GM19328 (cell line): ENCODE measurements at regions not wholly inside any gene's neighbourhood (a gene's known extent, or its start where the extent isn't known, plus 50 kb on each side); places are given as distances from the start of the nearest gene placed in this dataset.

Experiments
- ATAC-seq: cut with Tn5 transposase; IDR thresholded peaks from one replicate; pipeline ENCODE4 v1.9.1; 2021; ENCODE audit warnings: mild to moderate bottlenecking, moderate library complexity; ENCODE audit not compliant: unreplicated experiment

DNA sequence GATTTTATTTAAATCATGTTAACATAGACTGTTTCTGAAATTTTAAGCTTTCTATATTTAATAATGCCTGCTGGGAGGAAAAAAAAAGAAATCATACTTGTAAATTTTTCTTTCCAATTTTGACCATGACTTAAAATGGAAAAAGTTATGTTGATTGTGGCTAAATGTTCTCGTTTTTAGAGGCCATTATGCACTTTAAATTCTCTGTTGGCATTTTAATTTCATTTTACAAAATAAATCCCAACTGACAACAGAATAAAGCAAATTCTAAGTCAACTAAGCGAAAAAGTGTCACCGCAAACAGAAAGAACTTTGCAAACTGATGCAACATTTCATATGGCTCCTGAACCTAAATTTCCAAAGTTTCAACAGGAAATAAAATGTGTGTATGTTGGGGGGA is 74.8 kb upstream of the G2E3 start:
- ATAC-seq: no peak

DNA sequence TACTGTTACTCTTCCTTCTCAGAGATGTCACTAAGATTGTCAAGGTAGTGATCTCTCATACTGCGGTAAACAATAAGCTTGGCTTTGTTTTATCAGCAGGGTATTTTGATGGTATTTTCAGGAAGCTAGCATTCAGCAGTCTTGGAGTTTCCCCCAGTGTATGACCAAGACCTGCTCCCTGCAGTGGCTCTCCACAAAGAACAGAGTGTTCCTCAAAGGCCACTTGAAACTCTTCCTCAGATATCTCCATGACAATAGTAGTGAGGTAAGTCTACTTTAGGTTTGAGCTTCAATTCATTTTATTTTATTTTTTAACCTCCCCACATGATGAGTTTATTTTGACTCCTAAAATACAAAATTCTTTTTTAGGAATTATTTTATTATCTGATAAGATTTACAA is 74.0 kb upstream of the G2E3 start:
- no peak for ATAC-seq

DNA sequence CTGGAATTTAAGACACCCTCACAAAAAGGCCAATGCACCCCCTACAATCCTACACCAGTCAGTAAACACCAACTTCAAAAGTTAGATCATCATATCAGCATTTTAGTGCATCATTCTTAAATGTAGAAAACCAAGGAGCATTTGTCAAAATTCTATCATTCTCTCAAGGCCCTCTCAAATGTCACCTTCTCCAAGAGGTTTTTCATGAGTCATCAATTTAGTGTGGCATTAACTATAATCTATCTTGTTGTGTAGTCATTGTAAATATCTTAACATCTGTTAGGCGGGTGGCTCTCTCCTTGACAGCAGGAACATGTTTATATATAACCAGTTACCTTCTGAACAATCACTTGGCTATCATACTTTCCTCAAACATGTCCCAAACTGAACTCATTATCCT is 62.1 kb upstream of the G2E3 start:
- no peak for ATAC-seq

DNA sequence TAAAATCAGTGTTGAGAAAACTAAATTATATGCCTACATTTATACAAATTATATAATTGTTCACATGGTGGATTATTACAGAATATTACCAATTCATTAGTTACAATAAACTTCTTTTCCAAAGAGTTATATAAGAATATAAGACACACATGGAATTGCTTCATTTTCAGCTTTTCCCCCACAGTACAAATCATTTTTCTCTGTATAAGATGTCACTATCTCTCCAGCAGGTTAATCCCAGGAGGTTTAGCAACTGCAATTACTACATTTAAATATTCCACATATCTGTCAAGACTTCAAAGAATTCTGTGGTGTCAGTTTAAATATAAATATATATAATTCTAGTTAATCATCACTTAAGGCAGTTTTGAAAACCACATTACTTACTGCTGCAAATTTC is 59.6 kb upstream of the G2E3 start:
- ATAC-seq: no peak

DNA sequence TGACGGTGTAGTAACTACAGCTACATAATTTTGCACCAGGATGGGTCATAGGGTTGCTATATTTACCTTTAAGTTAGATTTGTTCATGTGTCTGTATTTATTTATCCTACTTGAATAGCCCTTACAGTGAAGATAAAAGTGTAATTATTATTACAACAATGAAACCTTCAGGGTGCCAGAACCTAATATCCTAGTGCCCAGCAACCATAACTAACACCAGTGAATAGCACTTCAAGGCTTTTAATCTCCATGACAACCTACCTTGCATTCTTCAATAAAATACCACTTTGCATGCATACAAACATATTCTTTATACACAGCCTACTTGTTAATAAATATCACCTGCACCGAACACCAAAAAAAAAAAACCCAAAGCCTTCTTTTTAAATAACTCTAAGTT is 58.7 kb upstream of the G2E3 start:
- no peak for ATAC-seq

DNA sequence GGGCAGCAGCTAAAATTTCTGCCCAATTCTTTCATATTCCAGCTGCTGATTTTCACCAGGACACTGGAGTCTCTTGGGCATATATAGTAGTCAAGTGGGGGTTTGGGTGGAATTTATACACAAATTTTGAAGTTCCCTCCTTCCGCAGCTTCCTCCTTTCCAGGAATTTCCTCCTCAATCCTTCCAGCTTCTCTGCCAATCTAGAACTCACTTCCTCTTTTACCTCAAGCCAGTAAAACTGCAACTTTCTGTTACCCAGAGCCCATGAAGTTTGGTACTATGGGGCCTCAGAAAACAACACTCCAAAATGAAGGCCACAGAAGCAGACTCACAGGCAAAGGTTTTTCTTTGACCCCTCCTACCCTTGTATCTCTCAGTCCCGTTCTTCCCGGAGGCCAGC is 51.7 kb upstream of the G2E3 start:
- no peak for ATAC-seq
